ENCODE measurements at regions not wholly inside any gene's neighbourhood (a gene's known extent, or its start where the extent isn't known, plus 50 kb on each side); places are given as distances from the start of the nearest gene placed in this dataset.

GRCh38 chr4:154019811-154020210 is 230.9 kb upstream of the SFRP2 start:
- H2AK5ac ChIP-seq (ENCODE audit: low read depth, low read length) = no peak overlapping the region
- no peak for TF ChIP-seq CHD2 (IDR thresholded peaks at IDR 0.05; ENCODE audit: low read length)
- TF ChIP-seq EP300 (IDR thresholded peaks at IDR 0.05; ENCODE audit: borderline replicate concordance in 1 of 2, low read depth in 2 of 2, low read length in 2 of 2) = no peak
- TF ChIP-seq CBX5 (IDR thresholded peaks at IDR 0.05; ENCODE audit: low read depth, low read length) = no peak
- TF ChIP-seq JUND (IDR thresholded peaks at IDR 0.05; ENCODE audit: low read length) = no peak
- TF ChIP-seq GABPA (IDR thresholded peaks at IDR 0.05; ENCODE audit: borderline replicate concordance, insufficient read depth, low read length) = no peak
- no peak for TF ChIP-seq ZNF274 (IDR thresholded peaks at IDR 0.05; ENCODE audit: borderline replicate concordance, extremely low read depth, low read length)
- no peak for TF ChIP-seq HDAC2 (IDR thresholded peaks at IDR 0.05; ENCODE audit: borderline replicate concordance in 1 of 2, low read depth in 2 of 2, low read length in 2 of 2)
- TF ChIP-seq KDM5A (IDR thresholded peaks at IDR 0.05; ENCODE audit: low read length) = no peak
- TF ChIP-seq ASH2L (IDR thresholded peaks at IDR 0.05; ENCODE audit: low read length) = no peak
- no peak for TF ChIP-seq YY1 (IDR thresholded peaks at IDR 0.05; ENCODE audit: low read depth, low read length)
- no peak for TF ChIP-seq SUZ12 (IDR thresholded peaks at IDR 0.05; ENCODE audit: low read length)
- no peak for TF ChIP-seq TAF1 (IDR thresholded peaks at IDR 0.05; ENCODE audit: low read depth, low read length)
- TF ChIP-seq EZH2 (IDR thresholded peaks at IDR 0.05; ENCODE audit: low read depth, low read length, severe bottlenecking) = no peak
- no peak for TF ChIP-seq CREB1 (IDR thresholded peaks at IDR 0.05)
- TF ChIP-seq JUN (IDR thresholded peaks at IDR 0.05; ENCODE audit: low read depth, low read length) = no peak
- TF ChIP-seq FOSL1 (IDR thresholded peaks at IDR 0.05; ENCODE audit: insufficient read depth, low read depth, low read length) = no peak

More at GRCh38 chr4:154019811-154020210, 230.9 kb upstream of the SFRP2 start:
- Histone ChIP-seq H3K56ac (replicated peaks; ENCODE audit: insufficient read length, low read depth, low read length) (no peak overlapping the region), H2BK20ac (ENCODE audit: low read length) (no peak overlapping the region), H3K27me3 (replicated peaks in 1 of 4; ENCODE audit: control insufficient read depth in 3 of 4, extremely low read depth in 1 of 4, insufficient read depth in 3 of 4, low read length in 3 of 4) (no peaks in the 10 kb centered on the region), H4K20me1 (replicated peaks in 1 of 2; ENCODE audit: control insufficient read depth in 1 of 2, insufficient read depth in 2 of 2, low read length in 2 of 2) (no peaks in the 10 kb centered on the region), H3K36me3 (ENCODE audit: control insufficient read depth in 2 of 4, insufficient read depth in 4 of 4, low read length in 3 of 4) (no peaks in the 10 kb centered on the region), H3K23ac (ENCODE audit: insufficient read length) (no peak overlapping the region), H3K14ac (ENCODE audit: insufficient read length) (no peak overlapping the region), H3K79me2 (ENCODE audit: control insufficient read depth in 1 of 2, insufficient read depth in 2 of 2, low read length in 2 of 2) (no peaks in the 10 kb centered on the region), H3K4me3 (ENCODE audit: extremely low read depth in 1 of 4, insufficient read depth in 2 of 4, low read depth in 3 of 4, low read length in 4 of 4) (no peak overlapping the region), H4K5ac (ENCODE audit: insufficient read length, low read depth, low read length) (no peak overlapping the region), H3K4ac (replicated peaks; ENCODE audit: insufficient read length, low read depth, low read length) (no peak overlapping the region), H3K4me1 (replicated peaks in 1 of 4; ENCODE audit: control insufficient read depth in 3 of 4, insufficient read depth in 4 of 4, low read length in 3 of 4) (no peaks in the 10 kb centered on the region), H3K9ac (replicated peaks in 1 of 4; ENCODE audit: extremely low read depth in 1 of 4, low read depth in 3 of 4, low read length in 3 of 4) (no peak overlapping the region), H3K79me1 (ENCODE audit: low read depth, low read length) (no peaks in the 10 kb centered on the region), H4K91ac (replicated peaks; ENCODE audit: insufficient read length, low read length) (no peak overlapping the region), H3K27ac (ENCODE audit: low read depth, low read length) (no peak overlapping the region), H3K4me2 (ENCODE audit: insufficient read depth in 1 of 2, low read depth in 2 of 2, low read length in 2 of 2) (no peak overlapping the region), H2BK12ac (ENCODE audit: low read depth, low read length) (no peak overlapping the region), H2AFZ (ENCODE audit: low read length) (no peak overlapping the region), H2BK15ac (ENCODE audit: low read length) (no peak overlapping the region), H2BK5ac (ENCODE audit: low read depth, low read length) (no peak overlapping the region), H3K18ac (ENCODE audit: extremely low read depth, low read length) (no peak overlapping the region), H2BK120ac (replicated peaks; ENCODE audit: low read depth, low read length) (no peak overlapping the region), H4K8ac (ENCODE audit: extremely low read depth, insufficient read depth, low read length) (no peak overlapping the region), H3K9me3 (ENCODE audit: insufficient read depth in 2 of 2, low read depth in 1 of 2, low read length in 1 of 2) (no peaks in the 10 kb centered on the region), H3K23me2 (ENCODE audit: low read depth, low read length) (no peaks in the 10 kb centered on the region)
- CTCF ChIA-PET (ENCODE audit: partially characterized antibody) = interaction anchor here (0.7 to 8.1 kb wide), 20 partner anchors 9 to 356 kb away, joined by 3 to 117 read pairs (median 5); no protein-coding TSS in a partner anchor
- FAIRE-seq (no peak), DNase-seq (ENCODE audit: low read depth in 1 of 2, low spot score in 2 of 2) (no peak)
- 94% methylated on average over 7 of the region's 7 CpGs; no CpG with 5 or more reads in 1 of the 2 experiments for whole genome bisulfite sequencing, 2 experiments (ENCODE audit: extremely low coverage in 1 of 2, insufficient coverage in 1 of 2, insufficient read length in 1 of 2, insufficient replicate concordance in 2 of 2, low coverage in 1 of 2, low lambda C conversion rate in 2 of 2, missing lambda C conversion rate in 1 of 2)
- POLR2A ChIA-PET (ENCODE audit: partially characterized antibody) = interaction anchor here (1.1 to 2.8 kb wide), 3 partner anchors 217 to 229 kb away, joined by 3 to 14 read pairs (median 6); no protein-coding TSS in a partner anchor

Measured in H1 (cell line).